IMR-90 (cell line): ENCODE measurements at regions not wholly inside any gene's neighbourhood (a gene's known extent, or its start where the extent isn't known, plus 50 kb on each side); places are given as distances from the start of the nearest gene placed in this dataset.

Experiments
- ATAC-seq: fragments of 200-7000 bp; cut with Tn5 transposase; 2 replicates; pipeline ENCODE4 v1.9.1; 2020; ENCODE audit warnings: low read depth, mild to moderate bottlenecking, moderate library complexity
- BruUV-seq: library from RNA; stranded (reverse); fragments of 400-500 nt; replicated peaks from 2 replicates; lab custom pipeline; 2021; lab: Mats Ljungman, UMichigan
- CTCF ChIA-PET: fragments of 300-600 bp; formaldehyde crosslinking; extraction: SDS; loops from one replicate; lab custom pipeline; 2021; ENCODE audit warnings: antibody characterized with exemption; lab: Yijun Ruan, JAX
- POLR2A ChIA-PET: fragments of 300-600 bp; sonication (Branson Sonifier 250); formaldehyde crosslinking; loops from one replicate; lab custom pipeline; 2022; ENCODE audit warnings: antibody characterized with exemption; ENCODE audit not compliant: unreplicated experiment; lab: Charles Lee
- DNase-seq: peaks from one replicate; pipeline ENCODE4 v3.0.0; 2013
- H2AFZ ChIP-seq: replicated peaks from 2 replicates; pipeline ENCODE3; 2013; ENCODE audit warnings: low read length, mild to moderate bottlenecking; ENCODE audit not compliant: poor library complexity
- H2AK5ac ChIP-seq: 2 replicates; pipeline ENCODE4 v1.6.1; 2013; ENCODE audit warnings: low read depth, low read length, inconsistent platforms
- H2AK9ac ChIP-seq: replicated peaks from 2 replicates; pipeline ENCODE3; 2013; ENCODE audit warnings: mild to moderate bottlenecking, low read depth, low read length, moderate library complexity; ENCODE audit not compliant: poor library complexity
- H2BK120ac ChIP-seq: 2 replicates; pipeline ENCODE4 v1.6.1; 2013; ENCODE audit warnings: low read depth, low read length, inconsistent platforms
- H2BK15ac ChIP-seq: 3 replicates; pipeline ENCODE4 v1.6.1; 2013; ENCODE audit warnings: low read depth, low read length, inconsistent platforms
- H2BK20ac ChIP-seq: 2 replicates; pipeline ENCODE4 v1.6.1; 2013; ENCODE audit warnings: low read depth, mild to moderate bottlenecking, inconsistent platforms, low read length, moderate library complexity
- H2BK5ac ChIP-seq: 2 replicates; pipeline ENCODE4 v1.6.1; 2013; ENCODE audit warnings: mild to moderate bottlenecking, low read depth, low read length, inconsistent platforms; ENCODE audit not compliant: poor library complexity, severe bottlenecking
- H3K14ac ChIP-seq: replicated peaks from 2 replicates; pipeline ENCODE4 v1.6.1; 2013; ENCODE audit warnings: low read depth, low read length, inconsistent platforms
- H3K18ac ChIP-seq: 2 replicates; pipeline ENCODE4 v1.6.1; 2013; ENCODE audit warnings: low read depth, low read length, control low read depth
- H3K23ac ChIP-seq: 2 replicates; pipeline ENCODE4 v1.6.1; 2013; ENCODE audit warnings: low read depth, low read length, inconsistent platforms
- H3K27ac ChIP-seq: 2 replicates; pipeline ENCODE4 v1.5.1; 2013; ENCODE audit warnings: mild to moderate bottlenecking, control low read depth, low read length; ENCODE audit not compliant: insufficient read depth
- H3K27me3 ChIP-seq: 2 replicates; pipeline ENCODE4 v1.6.1; 2013; ENCODE audit warnings: low read length; ENCODE audit not compliant: control insufficient read depth, insufficient read depth
- H3K36me3 ChIP-seq: 2 replicates; pipeline ENCODE4 v1.6.1; 2013; ENCODE audit warnings: low read length, mixed read lengths; ENCODE audit not compliant: control insufficient read depth, insufficient read depth
- H3K4ac ChIP-seq: 2 replicates; pipeline ENCODE4 v1.6.1; 2013; ENCODE audit warnings: low read depth, low read length, inconsistent platforms
- H3K4me1 ChIP-seq: 2 replicates; pipeline ENCODE4 v1.6.1; 2013; ENCODE audit warnings: low read length, mixed read lengths; ENCODE audit not compliant: control insufficient read depth, insufficient read depth
- H3K4me2 ChIP-seq: 2 replicates; pipeline ENCODE4 v1.6.1; 2013; ENCODE audit warnings: low read depth, mild to moderate bottlenecking, control low read depth, low read length, moderate library complexity
- H3K4me3 ChIP-seq: 2 replicates; pipeline ENCODE4 v1.5.1; 2013; ENCODE audit warnings: low read depth, mild to moderate bottlenecking, control low read depth, low read length, moderate library complexity; ENCODE audit not compliant: insufficient read depth
- H3K56ac ChIP-seq: 2 replicates; pipeline ENCODE4 v1.6.1; 2013; ENCODE audit warnings: low read length, inconsistent platforms; ENCODE audit not compliant: insufficient read depth; ENCODE audit errors: extremely low read depth
- H3K79me1 ChIP-seq, 2 experiments: 2 replicates each; pipeline ENCODE4 v1.6.1; 2013; ENCODE audit warnings: low read length in 2 of 2, inconsistent platforms in 1 of 2, low read depth in 1 of 2
- H3K9ac ChIP-seq: 2 replicates; pipeline ENCODE4 v1.6.1; 2013; ENCODE audit warnings: low read depth, low read length, control low read depth
- H3K9me1 ChIP-seq: 2 replicates; pipeline ENCODE4 v1.6.1; 2013; ENCODE audit warnings: low read length, inconsistent platforms; ENCODE audit not compliant: insufficient read depth
- H3K9me3 ChIP-seq: 2 replicates; pipeline ENCODE4 v1.6.1; 2013; ENCODE audit warnings: low read length; ENCODE audit not compliant: control insufficient read depth, insufficient read depth
- H4K20me1 ChIP-seq: 2 replicates; pipeline ENCODE4 v1.6.1; 2013; ENCODE audit warnings: low read length, inconsistent platforms; ENCODE audit not compliant: insufficient read depth
- H4K5ac ChIP-seq: 2 replicates; pipeline ENCODE4 v1.6.1; 2013; ENCODE audit warnings: mild to moderate bottlenecking, low read depth, low read length, control low read depth
- H4K8ac ChIP-seq, 2 experiments: 2 replicates each; pipeline ENCODE4 v1.6.1; 2013; ENCODE audit warnings: low read depth in 2 of 2, low read length in 2 of 2, control low read depth in 1 of 2, inconsistent platforms in 1 of 2
- H4K91ac ChIP-seq: 2 replicates; pipeline ENCODE4 v1.6.1; 2013; ENCODE audit warnings: low read depth, low read length, inconsistent platforms; ENCODE audit not compliant: insufficient read depth
- CHD1 ChIP-seq: IDR thresholded peaks from 2 replicates; pipeline ENCODE4 v1.6.1; 2012; ENCODE audit warnings: low read depth, low read length, improper control_type of control experiment
- POLR2A ChIP-seq: IDR thresholded peaks from 2 replicates; pipeline ENCODE4 v1.6.1; 2012; ENCODE audit warnings: mild to moderate bottlenecking, low read depth, low read length
- USF2 ChIP-seq: fragments of 150-350 bp; IDR thresholded peaks from 2 replicates; pipeline ENCODE4 v1.6.1; 2017; ENCODE audit warnings: mild to moderate bottlenecking, antibody characterized with exemption, low read length, low read depth
- WGBS, 2 experiments: methylation state at CpG; one replicate each; pipeline versions ENCODE4 v1.1.5 to v1.1.7; 2013; ENCODE audit warnings: missing lambda C conversion rate in 2 of 2; ENCODE audit not compliant: insufficient read length in 1 of 2; ENCODE audit errors: extremely low coverage in 2 of 2; 5-methylcytosine and 5-hydroxymethylcytosine counted together
- dilution Hi-C: fragments of 300-500 bp; cut with HindIII; formaldehyde crosslinking; loops from one replicate; pipeline ENCODE4 v1.14.3; 2018; ENCODE audit warnings: low sequenced_read_pairs; ENCODE audit not compliant: unreplicated experiment
- in situ Hi-C: fragments of 300-500 bp; cut with MboI; formaldehyde crosslinking; loops from 3 replicates; pipeline ENCODE4 v1.14.3; 2019; ENCODE audit warnings: low sequenced_read_pairs, inconsistent platforms, mixed read lengths
- intact Hi-C: fragments of 100-400 bp; cut with micrococcal nuclease; formaldehyde crosslinking; loops from 2 replicates; pipeline ENCODE4 v1.10.0; 2022

- H3K4me1 ChIP-seq: no peaks in the 10 kb centered on the region; the same call in 1 of the 2 replicates
- H4K8ac ChIP-seq: no peak overlapping the region
- no peaks in the 10 kb centered on the region for H3K9me3 ChIP-seq
- H3K36me3 ChIP-seq: no peaks in the 10 kb centered on the region
- no peak overlapping the region for H2BK5ac ChIP-seq
- in situ Hi-C loops: no loop called here
- no peak overlapping the region for H2BK20ac ChIP-seq
- H3K9ac ChIP-seq: no peak overlapping the region
- H3K4me3 ChIP-seq: no peak overlapping the region
- BruUV-seq: no TSS peak
- H2AFZ ChIP-seq: no peak overlapping the region
- H3K27ac ChIP-seq: no peak overlapping the region
- H3K4me2 ChIP-seq: no peak overlapping the region
- no peak overlapping the region for H2AK9ac ChIP-seq
- H4K5ac ChIP-seq: no peak overlapping the region
- no peak overlapping the region for H3K56ac ChIP-seq
- no peak overlapping the region for H3K18ac ChIP-seq
- dilution Hi-C loops: no loop called here
- no peaks in the 10 kb centered on the region for H4K20me1 ChIP-seq
- H3K14ac ChIP-seq: no peak overlapping the region
- POLR2A ChIA-PET: no interaction called here
- no peaks in the 10 kb centered on the region for H3K9me1 ChIP-seq
- no peak for TF ChIP-seq CHD1
- no peak for TF ChIP-seq USF2
- no peak for TF ChIP-seq POLR2A
- no CpG with 5 or more reads among the region's 3 CpGs for WGBS, 2 experiments
- H3K79me1 ChIP-seq: no peaks in the 10 kb centered on the region
- H4K91ac ChIP-seq: no peak overlapping the region
- H2BK15ac ChIP-seq: no peak overlapping the region
- H2BK120ac ChIP-seq: no peak overlapping the region
- no peak overlapping the region for H3K4ac ChIP-seq
- H3K23ac ChIP-seq: no peak overlapping the region
- DNase-seq: no peak
- no peak for ATAC-seq
- CTCF ChIA-PET: no interaction called here
- no peaks in the 10 kb centered on the region for H3K27me3 ChIP-seq
- intact Hi-C loops: no loop called here
- H2AK5ac ChIP-seq: no peak overlapping the region
These were observed 429.7 kb downstream of the C12orf50 start for GRCh38 chr12:87599459-87599858.
